ENCODE measurements at regions not wholly inside any gene's neighbourhood (a gene's known extent, or its start where the extent isn't known, plus 50 kb on each side); places are given as distances from the start of the nearest gene placed in this dataset.

GRCh38 chr19:23561341-23561740, 125.7 kb downstream of the ZNF675 start:
- H3K4ac ChIP-seq (ENCODE audit: low read depth, low read length) = no peak overlapping the region
- Mint-ChIP-seq H3K4me3 (no peak overlapping the region), H3K36me3 (ENCODE audit: insufficient read depth in 1 of 3, low read depth in 3 of 3) (peaks cover 0 to 41% (median 18%) of the 10 kb centered on the region in 3 experiments; a peak in 6 of 7 replicates), H3K4me1 (no peaks in the 10 kb centered on the region), H3K27ac (no peak overlapping the region), H3K9me3 (peaks cover 78 to 94% of the 10 kb centered on the region in 2 experiments), H3K27me3 (ENCODE audit: low read depth) (peaks cover 7% of the 10 kb centered on the region)
- H4K5ac ChIP-seq (ENCODE audit: insufficient read length, low read depth, low read length) = no peak overlapping the region
- peaks cover 85% of the 10 kb centered on the region for H3K9me3 ChIP-seq (ENCODE audit: control insufficient read depth, low read depth, low read length)
- H4K20me1 ChIP-seq (ENCODE audit: control insufficient read depth, insufficient read depth, insufficient read length) = no peaks in the 10 kb centered on the region
- no peak overlapping the region for H2BK12ac ChIP-seq (ENCODE audit: insufficient read length, low read depth, low read length)
- TF ChIP-seq CTCF (conservative IDR thresholded peaks at IDR 0.05) = no peak
- no peak overlapping the region for H2BK20ac ChIP-seq (ENCODE audit: low read depth, low read length, poor library complexity, severe bottlenecking)
- no peaks in the 10 kb centered on the region for H3K27me3 ChIP-seq (ENCODE audit: insufficient read depth, low read length)
- H3K23ac ChIP-seq (ENCODE audit: insufficient read length, low read depth, low read length) = no peak overlapping the region
- no peak overlapping the region for H2BK5ac ChIP-seq (ENCODE audit: insufficient read length, low read length)
- no peak overlapping the region for H3K14ac ChIP-seq (ENCODE audit: insufficient read depth, low read length)
- no peak overlapping the region for H4K91ac ChIP-seq (ENCODE audit: insufficient read length, low read depth, low read length)
- no peaks in the 10 kb centered on the region for H3K79me2 ChIP-seq (ENCODE audit: insufficient read depth, low read length)
- H4K8ac ChIP-seq (replicated peaks; ENCODE audit: insufficient read length, low read depth, low read length) = no peak overlapping the region
- no CpG with 5 or more reads among the region's 2 CpGs for WGBS (ENCODE audit: extremely low coverage, insufficient read length, low lambda C conversion rate)
- H3K4me1 ChIP-seq (ENCODE audit: insufficient read depth, low read length) = no peaks in the 10 kb centered on the region
- no peak overlapping the region for H3K18ac ChIP-seq (ENCODE audit: insufficient read length, low read depth, low read length)
- no peak for DNase-seq
- H2AK5ac ChIP-seq (ENCODE audit: insufficient read length, low read length) = no peak overlapping the region
- no peak overlapping the region for H2BK120ac ChIP-seq (ENCODE audit: low read depth, low read length, poor library complexity, severe bottlenecking)
- no peak overlapping the region for H3K27ac ChIP-seq (ENCODE audit: insufficient read length, low read depth, low read length)
- no peak overlapping the region for H3K9ac ChIP-seq (ENCODE audit: extremely low read depth, insufficient read length, low read length)
- no peak overlapping the region for H2AFZ ChIP-seq (ENCODE audit: low read length)
- H3K4me2 ChIP-seq (ENCODE audit: insufficient read depth, insufficient read length, low read length) = no peak overlapping the region
- no peaks in the 10 kb centered on the region for H3K23me2 ChIP-seq (ENCODE audit: insufficient read length, low read depth, low read length, poor library complexity, severe bottlenecking)
- no peaks in the 10 kb centered on the region for H3K79me1 ChIP-seq (ENCODE audit: insufficient read depth, low read depth, low read length, poor library complexity, severe bottlenecking)
- H2BK15ac ChIP-seq (ENCODE audit: low read depth, low read length) = no peak overlapping the region
- no peak overlapping the region for H3K56ac ChIP-seq (ENCODE audit: insufficient read length, low read depth, low read length)
- H3T11ph ChIP-seq (ENCODE audit: low read length) = no peak overlapping the region

Measured in H9 (cell line).